Fibroblast of peridontal ligament (primary cell): ENCODE measurements at regions not wholly inside any gene's neighbourhood (a gene's known extent, or its start where the extent isn't known, plus 50 kb on each side); places are given as distances from the start of the nearest gene placed in this dataset.

Experiments used
- DNase-seq: peaks from one replicate; pipeline ENCODE4 v3.0.0-alpha.2; 2010; ENCODE audit errors: extremely low read depth

DNA sequence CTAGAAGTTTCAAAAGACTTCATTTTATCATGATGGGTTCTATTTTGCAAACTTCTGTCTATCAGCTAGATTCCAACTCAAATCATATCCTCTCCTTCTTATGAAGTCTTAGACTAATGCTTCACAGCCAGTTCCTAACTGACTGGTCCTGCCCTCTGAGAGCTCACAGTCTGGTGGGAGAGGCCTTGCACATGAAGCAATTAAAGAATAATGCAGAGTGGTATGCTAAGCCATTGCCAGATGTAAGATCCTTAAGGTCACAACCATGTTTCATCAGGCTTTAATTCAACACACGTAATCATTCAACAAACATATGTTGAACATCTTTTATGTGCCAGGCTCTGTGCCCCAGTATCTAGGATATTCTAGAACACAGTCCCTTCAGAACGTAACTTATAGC lies 125.8 kb upstream of the TMPO start:
- no peak for DNase-seq

DNA sequence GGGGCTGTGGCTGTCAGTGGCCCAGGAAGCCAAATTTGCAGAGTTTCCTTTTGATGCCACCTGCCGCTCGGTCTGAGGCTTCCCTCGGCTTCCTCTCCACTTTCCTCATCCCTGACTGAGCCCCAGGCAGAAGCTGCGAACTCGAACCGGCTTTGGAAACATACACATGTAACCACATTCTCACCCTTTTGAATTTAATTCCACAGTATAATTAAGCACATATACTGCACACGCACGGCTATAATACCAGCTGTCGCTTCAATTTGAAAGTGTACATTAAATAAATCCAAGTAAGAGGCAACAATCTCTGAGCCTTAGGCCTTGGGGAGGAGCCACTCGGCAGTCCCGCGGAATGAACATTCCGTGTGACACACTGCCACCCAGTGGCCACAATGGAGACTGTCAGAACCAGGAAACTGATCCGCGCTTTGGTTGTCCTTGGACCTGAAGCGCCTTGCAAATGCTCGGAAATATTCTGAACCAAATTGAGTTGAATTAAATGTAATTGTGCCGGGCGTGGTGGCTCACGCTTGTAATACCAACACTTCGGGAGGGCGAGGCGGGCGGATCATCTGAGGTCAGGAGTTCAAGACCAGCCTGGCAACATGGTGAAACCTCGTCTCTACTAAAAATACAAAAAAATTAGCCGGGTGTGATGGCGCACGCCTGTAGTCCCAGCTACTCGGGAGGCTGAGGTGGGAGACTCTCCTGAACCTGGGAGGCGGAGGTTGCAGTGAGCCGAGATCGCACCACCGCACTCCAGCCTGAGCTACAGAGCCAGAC lies 117.9 kb upstream of the TMPO start:
- DNase-seq = peak; percentile 79

- DNase-seq = peak; percentile 23
These were observed 115.9 kb upstream of the TMPO start for GRCh38 chr12:98399532-98399931.

DNA sequence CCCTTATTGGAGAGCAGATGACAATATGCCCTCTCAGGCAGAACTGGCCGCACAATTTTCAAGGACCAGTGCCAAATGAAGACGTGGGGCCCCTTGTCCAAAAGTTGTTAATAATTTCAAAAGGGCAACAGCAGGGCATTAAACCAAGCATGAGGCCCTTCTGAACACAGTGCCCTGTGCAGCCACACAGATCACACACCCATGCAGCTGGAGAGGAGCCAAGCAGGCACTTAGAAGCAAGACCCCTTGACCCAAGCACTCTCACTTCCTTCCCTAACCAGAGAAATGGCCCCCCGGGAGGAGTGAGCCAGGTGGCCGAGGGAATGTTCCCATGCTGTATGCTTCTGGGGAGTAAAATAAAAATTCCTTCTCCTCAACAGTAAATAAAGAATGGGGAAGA lies 114.0 kb upstream of the TMPO start:
- DNase-seq = no peak

DNA sequence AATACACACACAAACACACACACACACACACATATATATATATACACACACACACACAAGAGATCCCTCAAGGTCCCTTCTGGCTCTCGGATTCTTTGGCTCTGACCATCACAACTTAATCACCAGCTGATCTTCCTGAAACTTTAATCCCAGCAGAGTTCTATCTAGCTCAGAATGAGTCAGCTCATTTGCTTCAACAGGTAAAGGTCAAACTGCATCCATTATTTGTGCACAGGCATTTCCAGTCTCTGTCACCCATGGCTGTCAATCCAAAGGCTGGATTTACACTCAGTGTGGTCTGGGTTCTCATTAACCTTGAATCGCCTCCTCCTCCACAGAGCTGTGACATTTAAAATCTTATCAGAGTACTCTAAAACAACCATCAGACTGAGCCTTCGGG lies 113.3 kb upstream of the TMPO start:
- DNase-seq = no peak

GRCh38 chr12:98402671-98403070 lies 112.7 kb upstream of the TMPO start:
- no peak for DNase-seq

GRCh38 chr12:98403385-98403784 lies 112.0 kb upstream of the TMPO start:
- no peak for DNase-seq

DNA sequence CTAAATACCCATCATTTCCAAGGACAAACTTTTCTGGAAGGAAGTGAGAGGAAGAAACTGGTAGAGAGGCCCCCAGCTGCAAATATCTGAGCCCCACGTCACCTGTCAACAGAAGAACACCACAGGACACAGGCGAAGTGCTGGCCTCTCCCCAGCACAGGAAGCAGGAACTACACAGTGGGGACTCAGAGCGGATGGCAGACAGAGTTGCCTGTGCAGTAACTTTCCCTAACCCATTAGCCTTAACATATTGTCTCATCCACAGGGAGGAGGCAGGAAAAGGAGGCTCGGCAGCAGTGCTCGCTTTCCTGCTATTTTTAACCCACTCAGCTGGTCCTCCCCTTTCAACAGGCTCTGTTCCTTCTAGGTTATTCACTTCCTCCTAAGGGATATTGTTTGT lies 111.5 kb upstream of the TMPO start:
- no peak for DNase-seq

DNA sequence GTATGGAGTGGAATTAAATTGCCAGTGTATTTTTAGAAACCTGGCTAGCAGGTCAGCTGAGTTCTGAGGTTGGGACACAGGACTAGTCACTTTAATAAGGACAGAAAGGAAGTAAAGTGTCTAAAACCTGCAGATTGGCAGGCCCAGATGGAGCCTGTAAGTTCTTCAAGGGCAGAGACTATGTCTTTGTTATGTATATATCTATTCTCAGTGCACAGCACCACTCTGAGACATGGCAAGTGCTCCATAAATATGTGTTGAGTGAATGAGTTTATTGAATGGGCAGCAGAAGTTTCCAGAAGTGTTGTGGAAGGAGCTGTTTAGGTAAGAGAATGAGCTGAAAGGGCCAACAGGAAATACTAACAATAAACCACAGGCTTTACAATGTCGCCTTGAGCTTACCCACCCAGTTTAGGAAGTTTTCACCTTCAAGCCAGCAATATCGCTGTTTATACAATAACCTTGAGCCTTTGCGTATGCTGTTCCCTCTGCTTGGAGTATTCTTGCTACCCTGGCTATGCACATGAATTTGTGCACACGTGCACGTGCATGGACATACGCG lies 109.5 kb upstream of the TMPO start:
- no peak for DNase-seq

DNA sequence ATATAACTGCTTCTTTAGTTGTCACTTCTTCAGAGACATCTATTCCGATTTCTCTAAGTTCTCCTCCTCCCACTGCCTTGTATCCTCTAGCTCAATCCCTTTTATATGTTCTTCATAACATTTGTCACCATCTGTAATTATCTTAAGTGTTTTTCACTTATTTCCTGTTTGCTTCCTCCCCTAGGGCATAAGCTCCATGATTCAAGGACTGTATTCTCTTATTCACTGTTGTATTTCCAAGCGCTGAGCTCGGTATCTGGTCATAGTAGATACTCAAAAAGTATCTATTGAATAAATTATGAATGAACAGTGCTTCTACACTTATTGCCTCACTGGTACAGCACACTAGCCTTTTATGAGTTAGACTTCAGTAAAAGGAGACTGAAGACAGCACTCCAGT lies 109.0 kb upstream of the TMPO start:
- no peak for DNase-seq

GRCh38 chr12:98408681-98409080 lies 106.7 kb upstream of the TMPO start:
- no peak for DNase-seq

- DNase-seq = no peak
These were observed 105.8 kb upstream of the TMPO start for GRCh38 chr12:98409548-98409947.

GRCh38 chr12:98410356-98410755 lies 105.0 kb upstream of the TMPO start:
- no peak for DNase-seq

- DNase-seq = peak; percentile 53
These were observed 98.5 kb upstream of the TMPO start for GRCh38 chr12:98416845-98417244.

DNA sequence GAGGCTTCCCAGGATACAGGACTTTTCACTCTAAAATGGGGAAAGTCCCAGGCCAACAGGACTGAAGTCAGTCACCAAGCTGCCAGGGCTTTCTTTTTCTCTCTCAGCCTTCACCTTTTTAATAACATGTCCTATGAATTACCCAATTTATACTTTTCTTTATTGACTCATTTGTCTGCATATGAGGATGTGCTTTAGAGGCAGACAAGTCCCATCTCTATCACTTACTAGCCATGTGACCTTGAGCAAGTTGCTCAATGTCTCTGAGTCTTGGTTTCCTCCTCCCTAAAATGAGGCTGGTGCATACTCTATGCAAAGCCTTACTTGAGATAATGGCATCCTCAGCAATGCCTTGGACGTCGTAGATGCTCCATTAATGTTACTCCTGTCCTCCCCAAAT lies 98.1 kb upstream of the TMPO start:
- no peak for DNase-seq

GRCh38 chr12:98418357-98419075 lies 96.9 kb upstream of the TMPO start:
- peak; percentile 96 for DNase-seq

- DNase-seq = no peak
These were observed 96.2 kb upstream of the TMPO start for GRCh38 chr12:98419081-98419794.

DNA sequence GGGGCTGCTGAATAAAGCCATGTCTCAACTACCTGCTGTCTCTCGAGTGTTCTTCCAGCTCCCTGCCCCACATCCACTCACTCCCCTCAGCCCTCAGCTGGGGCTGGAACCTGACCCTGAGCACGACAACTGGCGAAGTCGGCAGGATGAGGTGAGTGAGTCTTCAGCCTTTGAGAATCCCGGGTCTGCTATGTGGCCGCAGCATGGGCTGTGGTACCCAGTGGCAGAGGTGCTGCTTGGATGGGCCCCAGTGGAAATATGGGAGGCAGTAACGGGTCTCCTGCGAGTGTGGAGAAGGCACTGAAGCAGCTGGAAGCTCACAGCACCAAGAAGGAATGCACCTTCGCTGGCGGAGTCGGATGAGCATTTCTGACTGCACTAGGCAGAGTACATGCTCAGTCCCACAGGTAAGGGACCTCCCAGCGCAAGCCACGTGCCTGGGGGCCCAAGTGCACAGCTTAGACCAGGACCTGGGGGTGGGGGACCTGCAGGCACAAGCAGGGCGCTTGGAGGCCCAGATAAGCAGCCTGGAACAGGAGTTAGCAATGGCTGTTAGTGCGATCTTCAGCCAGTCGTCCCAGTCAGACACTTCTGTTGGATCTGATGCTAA lies 95.5 kb upstream of the TMPO start:
- DNase-seq = no peak

DNA sequence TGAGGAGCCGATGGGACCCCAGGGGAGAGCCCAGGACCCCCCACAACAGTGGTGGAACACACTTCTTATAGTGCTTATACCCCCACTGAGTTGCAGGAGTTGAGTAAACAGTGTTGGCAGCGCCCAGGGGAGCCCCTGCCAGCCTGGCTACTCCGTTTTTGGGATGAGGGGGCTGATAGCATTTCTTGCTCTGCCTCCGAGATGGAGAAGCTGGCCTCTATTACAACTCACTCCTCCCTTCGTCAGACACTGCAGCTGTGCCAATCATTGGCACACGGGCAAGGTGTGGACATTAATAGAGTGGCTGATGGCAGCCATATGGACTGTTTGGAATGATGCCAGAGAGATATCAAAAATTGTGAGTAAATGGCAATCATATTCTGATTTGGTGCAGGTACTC lies 94.9 kb upstream of the TMPO start:
- DNase-seq = no peak

- DNase-seq = no peak
These were observed 94.1 kb upstream of the TMPO start for GRCh38 chr12:98421316-98421715.

DNA sequence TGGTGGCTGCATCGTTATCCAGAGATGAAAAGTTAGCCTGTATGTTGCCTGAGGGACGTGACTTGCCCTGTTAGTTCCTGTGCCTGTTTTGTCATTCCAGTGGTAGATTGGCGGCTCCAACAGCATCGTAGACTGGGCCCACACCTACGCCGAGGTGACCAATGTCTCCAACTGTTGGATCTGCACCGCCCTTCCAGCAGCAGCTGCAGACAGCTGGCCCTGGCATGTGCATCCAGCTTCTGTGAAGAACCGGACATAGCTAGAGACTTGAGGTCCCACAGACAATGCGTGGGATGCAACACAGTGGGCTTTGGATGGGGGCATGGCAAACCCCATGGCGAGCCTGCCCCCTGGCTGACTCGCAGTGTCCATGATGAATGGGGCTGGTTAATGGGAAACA lies 93.0 kb upstream of the TMPO start:
- DNase-seq = no peak

GRCh38 chr12:98422812-98423211 lies 92.6 kb upstream of the TMPO start:
- DNase-seq = no peak
